ENCODE measurements at regions not wholly inside any gene's neighbourhood (a gene's known extent, or its start where the extent isn't known, plus 50 kb on each side); places are given as distances from the start of the nearest gene placed in this dataset.

DNA sequence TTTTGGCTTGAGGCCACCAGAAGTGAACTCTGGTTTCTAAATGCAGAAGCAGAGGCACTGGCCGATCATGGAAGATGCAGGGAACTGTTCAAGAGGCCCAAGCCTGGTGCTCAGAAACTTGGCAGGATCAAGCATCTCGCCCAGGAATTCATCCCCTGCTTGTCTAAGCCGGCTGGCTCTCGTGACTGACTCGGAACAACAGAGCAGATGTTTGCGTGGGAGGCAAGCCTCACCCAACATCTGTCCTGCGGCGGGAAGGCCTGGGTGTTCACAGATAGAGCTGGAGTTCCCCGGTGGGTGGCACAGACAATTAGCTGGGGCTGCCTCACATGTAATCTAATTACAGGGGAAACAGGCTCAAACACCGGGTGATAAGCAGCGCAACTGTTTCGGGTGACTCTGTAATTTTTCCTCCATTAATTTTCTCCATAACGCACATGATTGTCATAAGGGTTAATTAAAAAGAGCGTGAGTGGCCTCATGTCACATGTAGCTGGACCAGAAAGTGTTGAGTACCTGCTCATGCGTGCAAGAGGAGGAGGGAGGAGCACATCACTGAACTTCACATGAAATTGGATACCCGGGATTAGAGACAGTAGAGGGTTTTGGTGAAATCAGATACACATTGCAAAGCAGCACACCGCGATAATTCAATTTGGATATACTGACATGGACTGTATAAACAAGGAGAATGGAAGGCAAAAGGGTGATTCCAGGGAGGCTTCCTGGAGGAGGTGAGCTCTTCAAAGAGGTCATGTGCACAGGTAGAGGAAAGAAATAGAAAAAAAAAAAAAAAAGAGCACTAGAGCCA lies 180.0 kb downstream of the ETS2 start (continued):
- peak; percentile 31; the same call in 1 of the 2 replicates for TF ChIP-seq SP3 (tag by site-specific recombination; IDR thresholded peaks at IDR 0.05)
- peak; percentile 82 for TF ChIP-seq ZBTB21 (tag by site-specific recombination; IDR thresholded peaks at IDR 0.05)
- no peak for TF ChIP-seq ZNF292 (tag by site-specific recombination; IDR thresholded peaks at IDR 0.05; ENCODE audit: borderline replicate concordance, low read depth)
- TF ChIP-seq, protein P1, sequence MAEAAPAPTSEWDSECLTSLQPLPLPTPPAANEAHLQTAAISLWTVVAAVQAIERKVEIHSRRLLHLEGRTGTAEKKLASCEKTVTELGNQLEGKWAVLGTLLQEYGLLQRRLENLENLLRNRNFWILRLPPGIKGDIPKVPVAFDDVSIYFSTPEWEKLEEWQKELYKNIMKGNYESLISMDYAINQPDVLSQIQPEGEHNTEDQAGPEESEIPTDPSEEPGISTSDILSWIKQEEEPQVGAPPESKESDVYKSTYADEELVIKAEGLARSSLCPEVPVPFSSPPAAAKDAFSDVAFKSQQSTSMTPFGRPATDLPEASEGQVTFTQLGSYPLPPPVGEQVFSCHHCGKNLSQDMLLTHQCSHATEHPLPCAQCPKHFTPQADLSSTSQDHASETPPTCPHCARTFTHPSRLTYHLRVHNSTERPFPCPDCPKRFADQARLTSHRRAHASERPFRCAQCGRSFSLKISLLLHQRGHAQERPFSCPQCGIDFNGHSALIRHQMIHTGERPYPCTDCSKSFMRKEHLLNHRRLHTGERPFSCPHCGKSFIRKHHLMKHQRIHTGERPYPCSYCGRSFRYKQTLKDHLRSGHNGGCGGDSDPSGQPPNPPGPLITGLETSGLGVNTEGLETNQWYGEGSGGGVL (tag by site-specific recombination; IDR thresholded peaks at IDR 0.05): peak; percentile 83; the same call in 1 of the 2 replicates
- TF ChIP-seq ZSCAN23 (tag by site-specific recombination; IDR thresholded peaks at IDR 0.05): peak; percentile 98
- TF ChIP-seq ZNF239 (tag by site-specific recombination; IDR thresholded peaks at IDR 0.05): peak; percentile 86; the same call in 1 of the 2 replicates
- TF ChIP-seq ZNF777 (tag by site-specific recombination; IDR thresholded peaks at IDR 0.05; ENCODE audit: borderline replicate concordance): no peak
- no peak for TF ChIP-seq ZNF48 (tag by site-specific recombination; IDR thresholded peaks at IDR 0.05)
- peak; percentile 88 for TF ChIP-seq GLIS1 (tag by site-specific recombination; IDR thresholded peaks at IDR 0.05)
- TF ChIP-seq ZNF157 (tag by site-specific recombination; IDR thresholded peaks at IDR 0.05): no peak
- no peak for TF ChIP-seq HOXD13 (CRISPR knock-in tag; IDR thresholded peaks at IDR 0.05; ENCODE audit: borderline replicate concordance)
- TF ChIP-seq ZNF132 (tag by site-specific recombination; IDR thresholded peaks at IDR 0.05; ENCODE audit: borderline replicate concordance): no peak
- no peak for TF ChIP-seq ZNF23 (tag by site-specific recombination; IDR thresholded peaks at IDR 0.05; ENCODE audit: borderline replicate concordance)
- no peak for TF ChIP-seq ZNF354C (tag by site-specific recombination; IDR thresholded peaks at IDR 0.05; ENCODE audit: borderline replicate concordance, low read depth)
- TF ChIP-seq, protein P2, sequence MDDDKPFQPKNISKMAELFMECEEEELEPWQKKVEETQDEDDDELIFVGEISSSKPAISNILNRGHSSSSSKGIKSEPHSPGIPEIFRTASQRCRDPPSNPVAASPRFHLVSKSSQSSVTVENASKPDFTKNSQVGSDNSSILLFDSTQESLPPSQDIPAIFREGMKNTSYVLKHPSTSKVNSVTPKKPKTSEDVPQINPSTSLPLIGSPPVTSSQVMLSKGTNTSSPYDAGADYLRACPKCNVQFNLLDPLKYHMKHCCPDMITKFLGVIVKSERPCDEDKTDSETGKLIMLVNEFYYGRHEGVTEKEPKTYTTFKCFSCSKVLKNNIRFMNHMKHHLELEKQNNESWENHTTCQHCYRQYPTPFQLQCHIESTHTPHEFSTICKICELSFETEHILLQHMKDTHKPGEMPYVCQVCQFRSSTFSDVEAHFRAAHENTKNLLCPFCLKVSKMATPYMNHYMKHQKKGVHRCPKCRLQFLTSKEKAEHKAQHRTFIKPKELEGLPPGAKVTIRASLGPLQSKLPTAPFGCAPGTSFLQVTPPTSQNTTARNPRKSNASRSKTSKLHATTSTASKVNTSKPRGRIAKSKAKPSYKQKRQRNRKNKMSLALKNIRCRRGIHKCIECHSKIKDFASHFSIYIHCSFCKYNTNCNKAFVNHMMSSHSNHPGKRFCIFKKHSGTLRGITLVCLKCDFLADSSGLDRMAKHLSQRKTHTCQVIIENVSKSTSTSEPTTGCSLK (tag by site-specific recombination; IDR thresholded peaks at IDR 0.05): no peak
- TF ChIP-seq ZIC2 (tag by site-specific recombination; IDR thresholded peaks at IDR 0.05): peak; percentile 86
- no peak for TF ChIP-seq ZNF571 (tag by site-specific recombination; IDR thresholded peaks at IDR 0.05)
- peak; percentile 67 for TF ChIP-seq ZNF600 (tag by site-specific recombination; IDR thresholded peaks at IDR 0.05)
- TF ChIP-seq, protein P3, sequence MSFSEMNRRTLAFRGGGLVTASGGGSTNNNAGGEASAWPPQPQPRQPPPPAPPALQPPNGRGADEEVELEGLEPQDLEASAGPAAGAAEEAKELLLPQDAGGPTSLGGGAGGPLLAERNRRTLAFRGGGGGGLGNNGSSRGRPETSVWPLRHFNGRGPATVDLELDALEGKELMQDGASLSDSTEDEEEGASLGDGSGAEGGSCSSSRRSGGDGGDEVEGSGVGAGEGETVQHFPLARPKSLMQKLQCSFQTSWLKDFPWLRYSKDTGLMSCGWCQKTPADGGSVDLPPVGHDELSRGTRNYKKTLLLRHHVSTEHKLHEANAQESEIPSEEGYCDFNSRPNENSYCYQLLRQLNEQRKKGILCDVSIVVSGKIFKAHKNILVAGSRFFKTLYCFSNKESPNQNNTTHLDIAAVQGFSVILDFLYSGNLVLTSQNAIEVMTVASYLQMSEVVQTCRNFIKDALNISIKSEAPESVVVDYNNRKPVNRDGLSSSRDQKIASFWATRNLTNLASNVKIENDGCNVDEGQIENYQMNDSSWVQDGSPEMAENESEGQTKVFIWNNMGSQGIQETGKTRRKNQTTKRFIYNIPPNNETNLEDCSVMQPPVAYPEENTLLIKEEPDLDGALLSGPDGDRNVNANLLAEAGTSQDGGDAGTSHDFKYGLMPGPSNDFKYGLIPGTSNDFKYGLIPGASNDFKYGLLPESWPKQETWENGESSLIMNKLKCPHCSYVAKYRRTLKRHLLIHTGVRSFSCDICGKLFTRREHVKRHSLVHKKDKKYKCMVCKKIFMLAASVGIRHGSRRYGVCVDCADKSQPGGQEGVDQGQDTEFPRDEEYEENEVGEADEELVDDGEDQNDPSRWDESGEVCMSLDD (tag by site-specific recombination; IDR thresholded peaks at IDR 0.05): peak; percentile 87
- TF ChIP-seq, protein P4, sequence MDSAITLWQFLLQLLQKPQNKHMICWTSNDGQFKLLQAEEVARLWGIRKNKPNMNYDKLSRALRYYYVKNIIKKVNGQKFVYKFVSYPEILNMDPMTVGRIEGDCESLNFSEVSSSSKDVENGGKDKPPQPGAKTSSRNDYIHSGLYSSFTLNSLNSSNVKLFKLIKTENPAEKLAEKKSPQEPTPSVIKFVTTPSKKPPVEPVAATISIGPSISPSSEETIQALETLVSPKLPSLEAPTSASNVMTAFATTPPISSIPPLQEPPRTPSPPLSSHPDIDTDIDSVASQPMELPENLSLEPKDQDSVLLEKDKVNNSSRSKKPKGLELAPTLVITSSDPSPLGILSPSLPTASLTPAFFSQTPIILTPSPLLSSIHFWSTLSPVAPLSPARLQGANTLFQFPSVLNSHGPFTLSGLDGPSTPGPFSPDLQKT (IDR thresholded peaks at IDR 0.05; ENCODE audit: borderline replicate concordance, low read depth, low read length): no peak
- no peak for TF ChIP-seq ZNF621 (tag by site-specific recombination; IDR thresholded peaks at IDR 0.05)
- no peak for TF ChIP-seq ZNF37A (tag by site-specific recombination; IDR thresholded peaks at IDR 0.05)
- TF ChIP-seq ZNF175 (tag by site-specific recombination; IDR thresholded peaks at IDR 0.05): no peak
- no peak for TF ChIP-seq TRIM28 (IDR thresholded peaks at IDR 0.05; ENCODE audit: borderline replicate concordance, low read length)
- no peak for TF ChIP-seq ZFP37 (tag by site-specific recombination; IDR thresholded peaks at IDR 0.05)
- TF ChIP-seq, protein P5, sequence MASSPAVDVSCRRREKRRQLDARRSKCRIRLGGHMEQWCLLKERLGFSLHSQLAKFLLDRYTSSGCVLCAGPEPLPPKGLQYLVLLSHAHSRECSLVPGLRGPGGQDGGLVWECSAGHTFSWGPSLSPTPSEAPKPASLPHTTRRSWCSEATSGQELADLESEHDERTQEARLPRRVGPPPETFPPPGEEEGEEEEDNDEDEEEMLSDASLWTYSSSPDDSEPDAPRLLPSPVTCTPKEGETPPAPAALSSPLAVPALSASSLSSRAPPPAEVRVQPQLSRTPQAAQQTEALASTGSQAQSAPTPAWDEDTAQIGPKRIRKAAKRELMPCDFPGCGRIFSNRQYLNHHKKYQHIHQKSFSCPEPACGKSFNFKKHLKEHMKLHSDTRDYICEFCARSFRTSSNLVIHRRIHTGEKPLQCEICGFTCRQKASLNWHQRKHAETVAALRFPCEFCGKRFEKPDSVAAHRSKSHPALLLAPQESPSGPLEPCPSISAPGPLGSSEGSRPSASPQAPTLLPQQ (tag by site-specific recombination; IDR thresholded peaks at IDR 0.05): peak; percentile 81
- no peak for TF ChIP-seq ZNF560 (tag by site-specific recombination; IDR thresholded peaks at IDR 0.05; ENCODE audit: borderline replicate concordance)
- TF ChIP-seq, protein P6, sequence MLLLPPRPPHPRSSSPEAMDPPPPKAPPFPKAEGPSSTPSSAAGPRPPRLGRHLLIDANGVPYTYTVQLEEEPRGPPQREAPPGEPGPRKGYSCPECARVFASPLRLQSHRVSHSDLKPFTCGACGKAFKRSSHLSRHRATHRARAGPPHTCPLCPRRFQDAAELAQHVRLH (tag by site-specific recombination; IDR thresholded peaks at IDR 0.05): peak; percentile 97
- TF ChIP-seq ZFP69B (tag by site-specific recombination; IDR thresholded peaks at IDR 0.05): peak; percentile 55; the same call in 1 of the 2 replicates
- no peak for TF ChIP-seq ZNF785 (tag by site-specific recombination; IDR thresholded peaks at IDR 0.05)
- TF ChIP-seq OSR2 (tag by site-specific recombination; IDR thresholded peaks at IDR 0.05): peak; percentile 99
